Adrenal gland (tissue), 9 donors: ENCODE measurements at regions not wholly inside any gene's neighbourhood (a gene's known extent, or its start where the extent isn't known, plus 50 kb on each side); places are given as distances from the start of the nearest gene placed in this dataset.

ENCODE experiments used
- DNase-seq, 7 donors: peaks; one replicate each; pipeline ENCODE4 v3.0.0-alpha.2; 2019 to 2020
- H3K27ac ChIP-seq, 5 donors: fragments of 200-600 bp; sonication (generic) in 4 of 5; 1 replicate in 3 of 5; 2 replicates in 2 of 5; pipeline versions ENCODE4 v1.5.1 to v1.8.0; 2016 to 2020; ENCODE audit warnings: mild to moderate bottlenecking in 1 of 5
- H3K27me3 ChIP-seq: fragments of 200-600 bp; 2 replicates; pipeline ENCODE4 v1.8.0; 2021
- H3K36me3 ChIP-seq, 2 donors: fragments of 200-600 bp; replicated peaks in 1 of 2; 1 replicate in 1 of 2; 2 replicates in 1 of 2; pipeline versions ENCODE4 v1.5.1 to v1.8.0; 2018 to 2022
- H3K4me1 ChIP-seq, 2 donors: fragments of 200-600 bp; replicated peaks in 1 of 2; 1 replicate in 1 of 2; 2 replicates in 1 of 2; pipeline versions ENCODE4 v1.5.1 to v1.8.0; 2018 to 2021
- H3K4me3 ChIP-seq, 4 donors: fragments of 200-600 bp; sonication (generic) in 3 of 4; one replicate each; pipeline ENCODE4 v1.5.1; 2016 to 2018
- H3K9me3 ChIP-seq, 3 donors: fragments of 200-600 bp; sonication (generic) in 1 of 3; replicated peaks in 1 of 3; 1 replicate in 2 of 3; 2 replicates in 1 of 3; pipeline versions ENCODE4 v1.5.1 to v1.8.0; 2016 to 2021
- POLR2A ChIP-seq, 2 donors: fragments of 450-650 bp; IDR thresholded peaks; one replicate each; pipeline ENCODE4 v1.6.1; 2017; ENCODE audit warnings: antibody characterized with exemption in 2 of 2, mild to moderate bottlenecking in 2 of 2, moderate library complexity in 1 of 2
- WGBS, 4 donors: extraction: QIAGEN DNeasy Blood & Tissue Kit in 2 of 4; methylation state at CpG; one replicate each; pipeline versions ENCODE4 v1.1.5 to v1.1.7; 2013 to 2017; 5-methylcytosine and 5-hydroxymethylcytosine counted together
- intact Hi-C, 2 donors: fragments of 100-400 bp; cut with DNase I; formaldehyde crosslinking; loops; one replicate each; pipeline versions ENCODE4 v1.14.1 to v1.15.0; 2022 to 2023
- TF ChIP-seq, protein P1 (sequence below), 6 experiments: fragments of 450-650 bp in 4 of 6; fragments of 200-600 bp in 2 of 6; sonication (generic) in 1 of 6; IDR thresholded peaks; 1 replicate in 5 of 6; 2 replicates in 1 of 6; pipeline versions ENCODE4 v1.5.1 to v1.8.0; 2016 to 2021; ENCODE audit warnings: antibody characterized with exemption in 6 of 6, mild to moderate bottlenecking in 2 of 6, moderate library complexity in 1 of 6
- donor health status: healthy with polysubstance abuse.
- donor health status: Bipolar disorder and iron deficiency.
- donor health status: DM: yes; HTN: yes; CAD: no.
- donor health status: DM: no; HTN: no; CAD: no.
- donor health status: DM: no; HTN: no; CAD: no.

DNA sequence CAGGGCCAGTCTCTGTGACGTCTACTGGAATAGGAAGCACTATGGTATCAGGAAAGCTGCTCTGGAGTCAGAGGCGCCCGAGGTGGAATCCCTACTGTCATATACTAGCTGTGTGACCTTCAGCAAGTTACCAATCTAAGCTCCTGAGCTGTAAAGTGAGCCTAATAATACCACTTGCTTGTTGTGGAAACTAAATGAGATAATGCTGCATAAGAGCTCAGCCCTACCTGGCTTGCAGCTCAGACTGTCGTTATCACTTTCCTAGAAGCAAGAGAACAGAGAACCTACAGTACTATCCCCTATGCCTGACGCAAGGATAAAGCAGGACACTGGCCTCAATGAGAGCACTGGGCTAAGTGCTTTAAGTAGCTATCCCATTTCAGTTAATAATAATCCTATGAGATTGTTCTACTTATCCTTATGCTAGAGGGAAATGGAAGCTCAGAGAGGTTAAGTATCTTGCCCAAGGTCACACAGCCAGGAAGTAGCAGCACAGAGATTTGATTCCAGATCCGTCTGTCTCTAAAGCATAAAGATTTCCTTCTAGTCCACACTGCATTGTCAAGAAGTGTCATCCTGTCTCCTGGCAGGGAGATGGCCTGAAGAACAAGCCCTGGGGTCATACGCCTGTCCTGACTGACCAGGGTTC, 195.2 kb downstream of the TLE3 start:
- TF ChIP-seq, protein P1, sequence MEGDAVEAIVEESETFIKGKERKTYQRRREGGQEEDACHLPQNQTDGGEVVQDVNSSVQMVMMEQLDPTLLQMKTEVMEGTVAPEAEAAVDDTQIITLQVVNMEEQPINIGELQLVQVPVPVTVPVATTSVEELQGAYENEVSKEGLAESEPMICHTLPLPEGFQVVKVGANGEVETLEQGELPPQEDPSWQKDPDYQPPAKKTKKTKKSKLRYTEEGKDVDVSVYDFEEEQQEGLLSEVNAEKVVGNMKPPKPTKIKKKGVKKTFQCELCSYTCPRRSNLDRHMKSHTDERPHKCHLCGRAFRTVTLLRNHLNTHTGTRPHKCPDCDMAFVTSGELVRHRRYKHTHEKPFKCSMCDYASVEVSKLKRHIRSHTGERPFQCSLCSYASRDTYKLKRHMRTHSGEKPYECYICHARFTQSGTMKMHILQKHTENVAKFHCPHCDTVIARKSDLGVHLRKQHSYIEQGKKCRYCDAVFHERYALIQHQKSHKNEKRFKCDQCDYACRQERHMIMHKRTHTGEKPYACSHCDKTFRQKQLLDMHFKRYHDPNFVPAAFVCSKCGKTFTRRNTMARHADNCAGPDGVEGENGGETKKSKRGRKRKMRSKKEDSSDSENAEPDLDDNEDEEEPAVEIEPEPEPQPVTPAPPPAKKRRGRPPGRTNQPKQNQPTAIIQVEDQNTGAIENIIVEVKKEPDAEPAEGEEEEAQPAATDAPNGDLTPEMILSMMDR (IDR thresholded peaks at IDR 0.05): no peak
- TF ChIP-seq POLR2A (IDR thresholded peaks at IDR 0.05): no peak
- Histone ChIP-seq H3K9me3 (no peaks in the 10 kb centered on the region), H3K36me3 (no peaks in the 10 kb centered on the region), H3K4me1 (no peaks in the 10 kb centered on the region), H3K4me3 (no peak overlapping the region), H3K27ac (no peak overlapping the region), H3K27me3 (no peaks in the 10 kb centered on the region)
- no peak for DNase-seq
- 70 to 82% (median 75%) methylated on average over 6 to 7 of the region's 7 CpGs for WGBS, 4 donors
- intact Hi-C loops: no loop called here

DNA sequence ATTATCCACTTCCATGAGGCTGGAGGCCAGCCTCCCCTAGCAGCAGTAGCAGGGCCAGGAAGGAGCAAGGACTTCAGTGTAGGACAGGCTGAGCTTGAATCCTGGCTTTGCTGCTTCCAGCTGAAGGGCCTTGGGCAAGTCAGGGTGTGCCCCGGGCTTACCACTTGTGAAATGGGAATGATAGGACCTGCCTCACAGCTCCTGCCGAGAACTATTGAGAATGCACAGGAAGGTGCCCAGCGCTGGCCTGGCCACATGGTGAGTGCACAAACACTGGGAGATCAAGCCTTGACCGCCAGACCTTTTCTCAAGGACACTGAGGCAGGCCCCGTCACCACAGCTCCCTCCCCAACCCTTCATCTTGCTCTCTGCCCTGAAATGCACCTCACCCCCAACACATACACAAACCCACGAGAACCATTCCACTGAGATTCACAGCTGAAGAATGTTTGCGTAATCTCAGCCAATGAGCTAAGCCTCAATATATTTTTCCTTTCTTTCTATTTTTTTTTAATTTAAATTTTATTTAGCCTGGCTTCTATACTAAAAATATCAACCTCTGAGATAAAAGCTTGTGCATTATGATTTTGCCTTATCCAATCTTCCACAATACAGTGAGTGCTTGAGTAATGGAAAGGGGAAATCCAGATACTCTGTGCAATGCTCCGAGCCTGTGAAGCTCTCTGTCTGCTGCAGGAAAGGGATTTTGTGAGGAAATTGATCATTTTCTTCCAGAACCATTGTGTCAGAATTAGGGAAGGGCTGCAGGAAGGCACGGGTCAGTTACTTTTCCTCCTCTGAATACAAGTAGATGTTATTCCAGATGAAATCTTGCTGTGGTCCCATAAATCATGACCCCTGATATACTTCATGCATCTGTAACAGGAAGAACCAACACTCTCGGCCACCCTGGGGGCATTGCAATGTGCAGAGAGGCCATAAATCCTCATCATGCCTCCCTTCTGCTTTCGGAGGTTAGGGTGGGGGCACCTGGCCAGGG, 193.9 kb downstream of the TLE3 start:
- intact Hi-C loops: no loop called here
- 50 to 62% (median 56%) methylated on average over 11 of the region's 11 CpGs for WGBS, 4 donors
- H3K4me3 ChIP-seq: no peak overlapping the region
- H3K27ac ChIP-seq: no peak overlapping the region
- H3K36me3 ChIP-seq: no peaks in the 10 kb centered on the region
- no peaks in the 10 kb centered on the region for H3K9me3 ChIP-seq
- no peaks in the 10 kb centered on the region for H3K27me3 ChIP-seq
- TF ChIP-seq, protein P1 (IDR thresholded peaks at IDR 0.05): no peak
- no peak for TF ChIP-seq POLR2A (IDR thresholded peaks at IDR 0.05)
- DNase-seq: no peak
- H3K4me1 ChIP-seq: no peaks in the 10 kb centered on the region

DNA sequence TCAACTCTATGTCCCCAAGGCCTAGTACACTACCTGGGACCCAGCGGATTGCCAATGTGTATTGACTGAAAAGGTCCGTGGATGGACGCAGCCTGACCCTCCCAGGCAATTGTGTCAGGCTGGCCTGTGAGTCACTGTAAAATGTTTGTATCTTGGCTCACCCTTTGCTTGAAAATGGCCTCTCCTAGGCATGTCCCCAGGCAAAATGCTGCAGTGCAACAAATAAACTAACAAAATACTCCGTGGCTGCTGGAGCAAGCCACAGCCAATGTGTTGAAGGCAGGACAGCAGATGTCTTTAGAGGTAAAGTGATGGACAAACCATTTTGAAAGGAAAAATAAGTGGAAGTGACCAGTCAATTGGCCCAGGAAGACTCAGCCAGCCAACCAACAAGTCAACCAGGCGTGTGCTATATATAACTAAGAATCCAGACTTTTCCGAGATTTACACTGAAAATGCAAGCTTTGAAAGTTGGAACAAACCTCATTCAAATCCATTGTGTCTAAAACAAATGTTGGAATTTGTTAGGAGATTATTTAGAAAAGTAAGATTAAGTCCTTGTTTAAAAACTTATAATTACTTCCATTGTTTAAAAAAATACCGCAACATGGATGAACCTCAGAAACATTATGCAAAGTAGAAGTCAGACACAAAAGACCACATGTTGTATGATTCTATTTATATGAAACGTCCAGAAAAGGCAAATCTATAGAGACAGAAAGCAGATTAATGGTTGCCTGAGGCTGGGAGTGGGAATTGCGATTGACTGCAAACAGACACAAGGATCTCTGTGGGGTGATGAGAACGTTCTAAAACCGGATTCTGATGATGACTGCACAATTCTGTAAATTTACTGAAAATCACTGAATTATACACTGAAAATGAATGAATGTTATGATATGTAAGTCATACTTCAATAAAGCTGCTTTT, 191.2 kb downstream of the TLE3 start:
- TF ChIP-seq POLR2A (IDR thresholded peaks at IDR 0.05): no peak
- TF ChIP-seq, protein P1 (IDR thresholded peaks at IDR 0.05): no peak
- H3K9me3 ChIP-seq: no peaks in the 10 kb centered on the region

More for the DNA sequence above, 191.2 kb downstream of the TLE3 start:
- no peak for DNase-seq
- Histone ChIP-seq H3K4me1 (no peaks in the 10 kb centered on the region), H3K27ac (no peak overlapping the region), H3K4me3 (no peak overlapping the region), H3K36me3 (no peaks in the 10 kb centered on the region), H3K27me3 (no peaks in the 10 kb centered on the region)
- intact Hi-C loops: no loop called here
- WGBS, 4 donors: 77 to 86% (median 80%) methylated on average over 11 of the region's 11 CpGs
